HUES64 (cell line): ENCODE measurements at regions not wholly inside any gene's neighbourhood (a gene's known extent, or its start where the extent isn't known, plus 50 kb on each side); places are given as distances from the start of the nearest gene placed in this dataset.

Source experiments
- H3K27ac ChIP-seq: 2 replicates; pipeline ENCODE4 v1.7.0; 2013; ENCODE audit warnings: low read depth, low read length, inconsistent platforms
- H3K27me3 ChIP-seq: 2 replicates; pipeline ENCODE4 v1.6.1; 2013; ENCODE audit warnings: mild to moderate bottlenecking, low read length; ENCODE audit not compliant: insufficient read depth
- H3K36me3 ChIP-seq: 2 replicates; pipeline ENCODE4 v1.6.1; 2013; ENCODE audit warnings: mild to moderate bottlenecking, low read length; ENCODE audit not compliant: insufficient read depth
- H3K4me1 ChIP-seq: 2 replicates; pipeline ENCODE4 v1.6.1; 2013; ENCODE audit warnings: mild to moderate bottlenecking, low read length, moderate library complexity; ENCODE audit not compliant: insufficient read depth
- H3K4me3 ChIP-seq: 2 replicates; pipeline ENCODE4 v1.5.1; 2013; ENCODE audit warnings: mild to moderate bottlenecking, low read length, moderate library complexity
- H3K9ac ChIP-seq: 2 replicates; pipeline ENCODE4 v1.6.1; 2013; ENCODE audit warnings: mild to moderate bottlenecking, low read depth, low read length
- H3K9me3 ChIP-seq: 2 replicates; pipeline ENCODE4 v1.6.1; 2013; ENCODE audit warnings: low read depth, low read length; ENCODE audit not compliant: insufficient read depth
- WGBS: fragments of 150-250, 120-280 bp; methylation state at CpG from one replicate; pipeline ENCODE4 v1.1.7; 2013; ENCODE audit warnings: missing lambda C conversion rate; 5-methylcytosine and 5-hydroxymethylcytosine counted together

DNA sequence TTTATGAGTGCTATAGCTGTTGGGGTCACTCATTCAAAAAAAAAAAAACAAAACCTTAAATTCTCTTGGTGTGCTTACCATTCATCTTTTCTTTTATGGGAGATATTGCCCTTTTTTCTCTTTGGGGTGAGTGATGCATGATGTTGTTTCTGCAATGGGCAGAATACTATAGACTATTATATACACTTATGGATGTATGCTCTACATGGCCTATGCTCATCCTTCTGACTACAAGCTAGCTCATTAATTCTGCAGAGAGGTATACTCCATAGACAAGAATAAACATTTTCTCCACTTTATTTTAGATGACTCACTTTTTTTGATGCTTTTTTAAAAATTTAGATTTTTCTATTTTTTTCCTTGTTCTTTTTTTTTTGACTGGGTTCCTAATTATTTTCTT, 160.3 kb upstream of the ANK2 start:
- H3K27ac ChIP-seq: no peak overlapping the region
- no peak overlapping the region for H3K4me3 ChIP-seq
- no peaks in the 10 kb centered on the region for H3K36me3 ChIP-seq
- no peak overlapping the region for H3K9ac ChIP-seq
- no peaks in the 10 kb centered on the region for H3K9me3 ChIP-seq
- H3K4me1 ChIP-seq: peaks cover 17% of the 10 kb centered on the region; the same call in 1 of the 2 replicates
- H3K27me3 ChIP-seq: no peaks in the 10 kb centered on the region

DNA sequence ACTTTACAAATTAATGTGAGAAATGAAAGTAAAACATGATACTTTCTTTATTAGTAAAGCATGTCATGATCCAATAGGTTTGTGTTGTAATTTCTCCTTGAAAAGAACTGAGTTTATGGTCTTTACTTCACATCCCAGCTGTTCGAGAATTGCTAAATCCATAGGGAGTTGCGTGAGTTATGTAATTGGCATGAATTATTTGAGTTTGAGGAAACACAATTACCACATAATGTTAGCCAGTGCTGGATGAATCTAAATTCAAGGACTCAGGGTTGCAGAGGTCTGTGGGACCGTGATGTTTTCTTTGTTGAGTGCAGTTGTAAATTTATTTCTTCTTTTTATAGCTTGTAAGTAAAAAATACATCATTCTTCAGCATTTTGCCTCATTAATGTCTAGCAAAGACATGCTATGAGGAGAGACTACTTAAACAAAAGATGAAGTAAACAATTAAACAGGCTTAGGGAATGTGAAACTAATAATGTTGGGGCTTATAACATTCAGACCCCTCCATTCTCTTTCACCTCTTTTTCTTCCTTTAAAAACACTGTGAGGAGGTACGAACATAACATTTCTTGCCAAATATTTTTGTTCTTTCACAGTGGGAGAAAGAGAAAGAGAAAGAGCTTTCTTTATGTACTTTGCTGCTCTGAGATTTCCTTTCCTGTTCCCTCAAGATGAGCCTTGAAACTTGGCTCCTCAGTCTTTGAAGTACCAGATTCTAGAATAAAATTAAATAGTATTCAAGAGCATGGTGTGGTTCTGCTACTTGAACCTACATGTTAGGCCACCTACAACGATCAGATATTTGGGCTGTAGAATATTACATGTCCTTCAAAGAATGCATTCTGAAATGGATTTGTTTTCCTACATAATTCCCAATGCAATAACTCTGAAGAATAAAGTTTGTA, 159.6 kb upstream of the ANK2 start:
- WGBS: 88% methylated on average over 3 of the region's 5 CpGs
- Histone ChIP-seq H3K27ac (peak overlapping the region; percentile 20; the same call in 1 of the 2 replicates), H3K9ac (0 out of 2 replicates have a peak overlapping the region, but pooled peaks have one; percentile 14), H3K4me3 (no peak overlapping the region), H3K4me1 (peaks cover 23% of the 10 kb centered on the region), H3K9me3 (no peaks in the 10 kb centered on the region), H3K27me3 (no peaks in the 10 kb centered on the region), H3K36me3 (no peaks in the 10 kb centered on the region)

DNA sequence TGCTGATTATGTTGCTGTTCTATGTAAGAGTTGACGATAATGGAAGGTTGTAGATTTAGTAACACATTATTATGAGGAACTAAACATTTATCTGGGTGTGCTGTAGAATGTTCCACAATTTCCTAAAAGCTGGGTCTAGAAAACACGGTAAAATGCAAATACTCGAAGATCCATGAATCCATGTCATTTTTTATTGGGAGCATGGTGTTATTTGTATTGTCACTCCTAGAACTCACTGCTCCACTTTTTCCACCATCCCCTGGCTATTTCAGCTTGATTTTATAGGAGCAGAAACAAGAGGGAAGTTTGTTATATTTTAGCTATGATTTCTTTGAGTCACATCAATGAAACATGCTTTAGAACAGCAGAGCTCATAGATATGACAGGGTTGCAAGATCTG, 155.0 kb upstream of the ANK2 start:
- H3K4me3 ChIP-seq: no peak overlapping the region
- H3K9me3 ChIP-seq: no peaks in the 10 kb centered on the region
- WGBS: 96% methylated on average over 3 of the region's 3 CpGs
- H3K27ac ChIP-seq: peak overlapping the region; percentile 48; the same call in 1 of the 2 replicates
- H3K36me3 ChIP-seq: no peaks in the 10 kb centered on the region
- peaks cover 58% of the 10 kb centered on the region for H3K4me1 ChIP-seq
- H3K27me3 ChIP-seq: no peaks in the 10 kb centered on the region
- H3K9ac ChIP-seq: no peak overlapping the region

DNA sequence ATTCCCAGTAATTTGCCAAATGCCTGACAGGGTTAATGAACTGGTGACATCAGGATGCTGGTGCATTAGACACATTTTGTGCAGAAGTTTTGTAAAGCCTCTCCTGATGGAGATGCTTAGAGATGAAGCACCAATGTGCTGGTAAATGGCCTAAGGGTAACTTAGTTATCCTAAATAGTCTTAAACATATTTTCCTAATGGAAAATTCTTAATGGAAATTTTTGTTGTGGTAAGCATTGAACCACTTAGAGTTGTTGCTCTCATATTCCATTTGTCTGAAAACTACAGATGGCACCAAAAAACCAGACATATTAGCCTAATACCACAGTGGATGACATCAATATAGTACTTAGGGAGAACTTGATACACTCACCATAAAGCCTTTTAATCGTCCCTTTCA, 154.5 kb upstream of the ANK2 start:
- no peak overlapping the region for H3K9ac ChIP-seq
- H3K9me3 ChIP-seq: no peaks in the 10 kb centered on the region
- H3K27ac ChIP-seq: peak overlapping the region; percentile 48
- H3K4me3 ChIP-seq: no peak overlapping the region
- H3K4me1 ChIP-seq: peaks cover 56% of the 10 kb centered on the region
- no peaks in the 10 kb centered on the region for H3K27me3 ChIP-seq
- whole genome bisulfite sequencing: 63% methylated on average over 1 of the region's 1 CpG
- no peaks in the 10 kb centered on the region for H3K36me3 ChIP-seq

DNA sequence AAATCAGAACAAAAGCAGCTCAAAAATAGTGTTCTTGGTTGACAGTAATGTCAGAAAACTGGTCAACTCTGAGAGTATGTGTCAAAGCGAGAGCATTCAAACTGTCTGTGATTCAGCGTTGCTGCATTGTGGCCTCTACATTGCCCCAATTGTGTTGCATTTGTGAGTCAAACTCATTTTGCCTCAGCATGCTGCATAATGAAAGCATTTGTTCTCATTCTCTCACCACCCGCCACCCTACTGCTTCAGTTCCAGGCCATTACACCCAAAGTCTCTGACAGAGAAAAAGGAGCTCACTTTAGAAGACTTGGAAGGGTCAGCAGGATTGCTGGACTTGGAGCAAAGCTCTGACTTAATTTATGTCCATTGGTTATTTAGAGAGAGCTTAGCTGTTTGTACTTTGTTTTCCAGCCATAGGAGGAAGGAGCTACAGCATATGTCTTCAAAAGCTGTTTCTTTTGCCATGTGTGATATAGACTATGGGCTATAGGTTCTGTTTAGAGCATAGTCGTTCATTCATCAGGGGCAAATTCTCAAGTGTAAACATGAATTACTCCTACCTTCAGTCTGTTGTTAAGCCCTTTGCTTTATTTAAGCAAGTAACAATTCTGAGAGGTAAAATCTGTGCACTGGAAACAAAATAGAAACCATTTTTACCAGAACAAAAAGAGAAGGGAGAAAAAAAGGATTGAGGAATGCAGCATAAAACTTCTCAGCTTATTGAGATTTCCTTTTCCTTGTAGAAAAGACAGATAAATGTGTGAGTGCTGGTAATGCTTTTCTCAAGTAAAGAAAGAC, 153.4 kb upstream of the ANK2 start:
- Histone ChIP-seq H3K4me3 (no peak overlapping the region; the same call in 1 of the 2 replicates), H3K36me3 (no peaks in the 10 kb centered on the region)
- 47% methylated on average over 4 of the region's 4 CpGs for WGBS

DNA sequence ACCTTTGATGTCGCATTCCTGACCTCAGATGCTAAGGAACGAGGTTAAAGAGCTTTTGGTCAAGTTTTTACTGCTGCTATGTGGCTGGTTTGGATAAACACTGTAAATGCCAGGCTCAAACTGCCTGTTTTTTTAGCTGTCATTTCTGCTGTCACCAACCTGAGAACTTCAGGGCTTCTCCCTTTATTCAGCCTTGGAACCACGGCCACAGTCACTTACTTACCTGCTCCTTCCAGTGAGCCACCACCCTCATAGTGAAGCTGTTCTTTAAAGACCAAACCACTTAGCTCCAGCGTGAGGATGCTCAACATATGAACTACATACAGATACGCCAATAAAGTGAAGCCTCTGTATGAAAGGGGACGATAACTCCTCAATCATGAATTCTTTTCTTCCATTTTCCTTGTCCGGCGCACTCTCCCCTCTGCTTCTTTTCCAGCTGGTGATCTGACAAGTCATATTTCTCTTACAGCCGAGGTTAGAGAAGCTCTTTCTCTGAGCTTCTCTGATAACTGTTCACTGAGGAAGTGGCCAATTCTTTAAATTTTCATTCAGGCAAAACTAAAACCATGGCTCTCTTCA, 152.8 kb upstream of the ANK2 start:
- 75% methylated on average over 9 of the region's 9 CpGs for WGBS

More for the DNA sequence above, 153.4 kb upstream of the ANK2 start:
- Histone ChIP-seq H3K9ac (peak overlapping the region; percentile 11; the same call in 1 of the 2 replicates), H3K4me1 (peaks cover 56% of the 10 kb centered on the region), H3K9me3 (no peaks in the 10 kb centered on the region), H3K27ac (peak overlapping the region; percentile 77), H3K27me3 (no peaks in the 10 kb centered on the region)

DNA sequence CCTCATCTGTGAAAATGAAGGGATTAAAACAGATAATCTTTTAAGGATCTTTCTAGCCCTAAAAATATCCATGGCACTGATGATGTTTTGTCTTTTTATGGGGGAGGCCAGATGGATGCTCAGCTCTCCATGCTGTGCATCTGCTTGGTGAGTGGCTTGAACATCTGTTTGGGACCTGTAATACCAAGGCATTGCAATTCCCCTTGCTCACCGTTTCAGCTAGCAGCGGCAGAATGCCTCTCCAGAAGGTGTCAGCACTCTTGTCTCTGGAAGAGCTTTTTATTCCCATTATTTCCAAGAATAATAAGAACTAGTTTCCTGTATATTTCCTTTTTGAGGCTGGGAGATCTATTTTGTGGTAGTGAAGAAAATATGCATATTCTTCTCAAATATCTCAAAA, 151.9 kb upstream of the ANK2 start:
- Histone ChIP-seq H3K27ac (peak overlapping the region; percentile 77; the same call in 1 of the 2 replicates), H3K9ac (no peak overlapping the region), H3K36me3 (no peaks in the 10 kb centered on the region), H3K9me3 (no peaks in the 10 kb centered on the region), H3K27me3 (no peaks in the 10 kb centered on the region), H3K4me3 (no peak overlapping the region), H3K4me1 (peaks cover 63% of the 10 kb centered on the region)
- WGBS: 28% methylated on average over 2 of the region's 2 CpGs

More for the DNA sequence above, 152.8 kb upstream of the ANK2 start:
- no peaks in the 10 kb centered on the region for H3K27me3 ChIP-seq
- H3K4me1 ChIP-seq: peaks cover 56% of the 10 kb centered on the region
- peak overlapping the region; percentile 77 for H3K27ac ChIP-seq
- H3K4me3 ChIP-seq: no peak overlapping the region; the same call in 1 of the 2 replicates
- no peaks in the 10 kb centered on the region for H3K9me3 ChIP-seq
- no peaks in the 10 kb centered on the region for H3K36me3 ChIP-seq
- peak overlapping the region; percentile 11; the same call in 1 of the 2 replicates for H3K9ac ChIP-seq

DNA sequence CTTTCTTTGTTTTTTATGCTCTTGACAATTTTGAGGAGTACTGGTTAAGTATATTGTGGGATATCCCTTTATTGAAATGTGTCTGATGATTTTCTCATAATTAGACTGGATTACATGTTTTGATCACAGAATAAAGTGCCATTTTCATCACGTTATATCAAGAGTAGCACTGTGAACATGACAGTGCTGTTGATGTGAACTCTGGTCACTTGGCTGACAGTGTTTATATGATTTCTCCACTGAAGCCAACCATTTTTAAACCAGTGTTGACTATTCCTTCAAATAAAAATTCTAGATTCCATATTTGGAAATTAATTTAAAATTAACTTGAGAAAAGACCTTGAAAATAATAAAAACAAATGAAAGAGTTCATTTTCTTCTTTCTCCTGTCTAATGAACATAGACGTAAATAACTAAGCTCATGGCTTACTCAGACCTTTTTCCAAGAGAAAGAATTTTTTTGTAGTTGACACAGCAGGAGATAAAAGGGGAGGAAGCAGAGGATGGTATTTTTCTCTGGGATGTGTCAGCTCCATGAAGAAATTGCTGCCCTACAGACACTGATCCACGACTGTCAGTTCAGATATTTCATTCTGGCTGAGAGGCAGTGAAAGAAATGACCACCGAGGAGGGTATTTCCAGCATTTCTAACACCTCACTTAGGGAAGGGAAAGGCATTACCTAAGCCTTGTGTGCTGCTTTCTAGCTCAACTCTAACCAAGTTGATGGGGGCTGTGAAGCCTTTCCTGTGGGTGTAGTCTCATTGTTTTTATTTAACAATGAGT, 150.9 kb upstream of the ANK2 start:
- 56% methylated on average over 3 of the region's 4 CpGs for WGBS
- no peaks in the 10 kb centered on the region for H3K27me3 ChIP-seq
- peak overlapping the region; percentile 71 for H3K27ac ChIP-seq
- peaks cover 63% of the 10 kb centered on the region for H3K4me1 ChIP-seq
- H3K9me3 ChIP-seq: no peaks in the 10 kb centered on the region
- H3K9ac ChIP-seq: no peak overlapping the region
- H3K36me3 ChIP-seq: no peaks in the 10 kb centered on the region
- H3K4me3 ChIP-seq: no peak overlapping the region

DNA sequence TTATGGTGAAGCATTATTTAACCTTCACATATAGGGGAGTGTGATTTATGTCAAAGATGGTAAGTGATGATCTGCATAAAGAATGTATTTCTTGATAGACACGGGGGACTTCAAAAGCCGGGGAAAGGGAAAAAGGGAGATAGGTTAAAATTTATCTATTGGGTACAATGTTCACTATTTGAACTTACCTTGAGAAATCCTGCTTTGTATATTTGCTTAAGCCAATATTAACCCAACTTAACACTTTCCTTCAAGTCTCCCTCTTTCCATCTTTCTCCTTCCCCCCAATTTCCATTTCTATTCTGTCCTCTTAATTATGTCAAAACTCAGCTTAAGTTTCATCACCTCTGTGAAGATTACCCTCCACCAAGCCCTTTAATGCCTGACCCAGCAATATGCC, 149.0 kb upstream of the ANK2 start:
- Histone ChIP-seq H3K27ac (no peak overlapping the region), H3K4me3 (no peak overlapping the region), H3K4me1 (peaks cover 52% of the 10 kb centered on the region), H3K27me3 (no peaks in the 10 kb centered on the region), H3K36me3 (peaks cover 6% of the 10 kb centered on the region; the same call in 1 of the 2 replicates), H3K9me3 (no peaks in the 10 kb centered on the region), H3K9ac (no peak overlapping the region)
- WGBS: 93% methylated on average over 2 of the region's 2 CpGs

DNA sequence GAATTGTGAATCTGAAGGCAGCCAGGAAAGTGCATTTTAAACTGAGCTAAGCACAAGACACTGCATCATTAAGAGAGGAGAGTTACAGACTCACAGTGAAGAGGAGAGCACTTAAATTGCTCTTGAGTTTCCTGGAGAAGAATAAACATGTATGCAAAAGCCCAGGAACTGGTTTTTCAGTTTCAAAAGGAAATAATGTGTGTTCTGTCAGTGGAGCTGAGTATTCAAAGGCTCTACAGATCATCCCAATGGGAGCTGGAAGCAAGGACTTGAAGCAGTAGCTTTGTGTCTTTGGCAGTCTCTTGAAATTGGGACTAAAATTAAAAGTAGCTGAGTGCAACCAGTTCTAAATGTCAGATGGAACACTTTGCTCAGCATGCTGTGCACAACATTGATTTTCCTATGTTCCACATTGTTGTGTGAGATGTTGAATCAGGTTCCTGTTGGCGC, 147.5 kb upstream of the ANK2 start:
- Histone ChIP-seq H3K4me3 (no peak overlapping the region), H3K4me1 (peaks cover 38% of the 10 kb centered on the region), H3K36me3 (peaks cover 7% of the 10 kb centered on the region; the same call in 1 of the 2 replicates), H3K27me3 (no peaks in the 10 kb centered on the region), H3K27ac (no peak overlapping the region), H3K9ac (no peak overlapping the region), H3K9me3 (no peaks in the 10 kb centered on the region)
- WGBS: 89% methylated on average over 1 of the region's 1 CpG
